ENCODE measurements at regions not wholly inside any gene's neighbourhood (a gene's known extent, or its start where the extent isn't known, plus 50 kb on each side); places are given as distances from the start of the nearest gene placed in this dataset.
"Not testable (repeated sequence)": the region's sequence is repeated elsewhere in the genome, so short reads cannot be mapped to it uniquely, and the experiment has no call there.

DNA sequence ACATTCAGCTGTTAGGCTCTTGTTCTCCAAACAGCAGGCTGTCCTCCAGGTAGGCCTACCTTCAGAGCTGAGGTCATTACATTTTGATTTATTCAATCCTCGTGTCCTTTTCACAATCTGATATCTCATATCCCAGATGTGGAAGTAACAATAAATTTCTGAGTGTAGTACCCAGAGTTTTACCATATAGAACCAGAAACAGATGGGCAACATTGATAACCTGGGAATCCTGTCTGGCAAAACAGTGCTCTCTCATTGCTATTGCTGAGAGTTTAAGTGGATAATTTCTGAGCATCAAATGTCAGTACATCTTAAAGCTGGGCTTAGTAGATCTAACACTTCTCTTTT, 1007.8 kb downstream of the REEP3 start:
- no peak for DNase-seq

DNA sequence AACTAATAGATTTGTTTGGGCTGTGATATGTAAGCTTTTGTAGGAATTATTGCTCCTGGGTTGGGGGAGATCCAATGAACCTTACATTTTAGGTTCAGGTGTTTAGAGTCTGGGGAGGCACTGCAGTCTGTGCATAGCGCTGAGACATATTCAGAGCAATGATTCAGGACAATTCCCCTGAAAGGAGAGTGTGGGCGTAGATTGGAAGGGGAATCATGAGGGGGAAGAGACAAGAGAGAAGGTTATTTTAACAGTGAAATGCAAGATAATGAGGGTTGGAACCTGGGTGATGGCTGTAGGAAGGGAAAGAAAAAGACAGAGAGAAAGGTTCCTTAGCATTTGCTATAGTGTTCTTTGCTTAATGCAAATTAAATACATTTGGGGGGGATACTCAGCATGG, 1013.4 kb downstream of the REEP3 start:
- DNase-seq: no peak

DNA sequence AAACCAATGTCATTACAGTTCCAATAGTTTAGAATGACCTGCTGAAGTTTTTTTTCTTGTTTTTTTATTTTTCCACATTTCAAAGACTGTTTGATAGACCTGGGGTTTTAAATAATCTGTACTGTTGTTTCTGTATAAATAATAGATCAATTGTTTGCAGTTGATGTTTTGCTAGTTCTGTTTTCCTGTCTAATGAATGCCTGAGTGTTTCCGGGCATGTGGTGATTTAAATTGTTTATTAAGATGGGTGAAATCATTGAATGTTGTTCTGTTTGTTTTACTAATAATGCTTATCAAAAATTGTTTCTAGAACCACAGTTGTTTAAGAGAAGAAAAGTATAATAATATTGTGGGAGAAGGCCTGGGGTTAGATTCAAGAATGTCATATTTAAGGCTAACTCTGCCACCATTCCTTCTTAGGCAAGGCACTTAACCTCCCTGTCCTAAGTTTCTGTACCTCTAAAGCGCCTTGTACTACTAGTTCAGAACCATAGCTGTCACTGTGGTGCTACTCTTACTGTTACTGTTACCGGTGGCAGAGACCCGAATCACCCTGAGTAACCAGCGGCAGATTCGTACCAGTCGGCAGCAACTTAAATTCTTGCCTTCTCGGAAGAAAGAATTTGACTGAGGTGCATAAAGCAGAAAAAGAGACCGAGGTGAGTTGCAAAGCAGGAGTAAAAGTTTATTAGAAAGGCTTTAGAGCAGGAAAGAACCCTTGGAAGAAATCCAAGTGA, 1014.1 kb downstream of the REEP3 start:
- DNase-seq: no peak

DNA sequence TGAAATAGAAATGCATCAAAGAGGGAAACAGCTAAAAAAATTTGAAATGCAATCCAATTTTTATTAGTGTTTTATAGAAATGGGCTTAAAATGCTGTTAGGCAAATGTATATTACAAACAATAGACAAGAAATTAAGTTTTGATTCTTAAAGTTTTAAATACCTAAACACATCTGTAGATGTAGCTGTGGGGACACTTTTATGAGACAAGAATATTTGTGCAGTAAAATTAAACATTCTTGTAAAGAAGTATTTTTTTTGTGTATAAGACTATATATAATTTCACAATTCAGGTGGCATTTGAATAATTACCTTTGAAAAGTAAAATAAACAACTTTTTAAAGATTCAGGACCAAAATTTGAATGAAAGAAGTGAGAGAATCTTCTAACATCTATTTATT, 1015.9 kb downstream of the REEP3 start:
- DNase-seq: no peak

DNA sequence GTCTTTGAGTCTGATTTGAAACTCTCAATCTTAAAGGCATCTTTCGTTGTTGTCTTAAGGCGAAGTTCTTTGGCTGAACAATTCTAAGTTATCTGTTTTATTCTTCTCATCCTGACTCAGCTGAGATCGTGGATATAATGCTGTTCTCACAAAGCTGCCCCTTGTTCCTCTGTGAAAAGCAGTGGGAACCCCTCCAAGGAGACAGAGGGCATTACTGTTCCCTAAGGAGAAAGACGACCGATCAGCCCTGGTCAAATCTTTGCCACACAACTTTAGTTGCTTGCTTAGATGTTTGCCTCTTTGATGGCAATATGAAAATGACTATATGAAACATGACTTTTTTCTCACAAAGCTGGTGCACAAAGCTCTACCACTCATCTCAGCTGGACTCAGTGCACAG, 1016.7 kb downstream of the REEP3 start:
- DNase-seq: no peak

DNA sequence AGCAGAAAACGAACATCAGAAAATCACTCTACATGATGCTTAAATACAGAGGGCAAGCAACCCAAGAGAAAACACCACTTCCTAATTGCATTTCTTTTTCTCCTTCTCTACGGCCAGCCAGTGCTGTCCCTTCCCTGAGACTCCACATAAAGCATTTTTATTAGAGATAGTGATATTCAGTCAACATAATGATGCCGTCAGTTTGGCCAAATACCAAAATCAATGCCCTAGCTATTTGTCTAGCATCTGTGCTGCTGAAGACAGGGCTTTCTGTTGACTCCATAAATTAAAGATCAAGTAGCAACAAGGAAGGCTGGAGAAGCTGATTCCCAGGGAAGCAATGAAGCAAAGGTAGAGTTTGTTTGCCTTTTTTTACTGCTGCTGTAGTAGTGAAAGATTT, 1024.9 kb downstream of the REEP3 start:
- no peak for DNase-seq

DNA sequence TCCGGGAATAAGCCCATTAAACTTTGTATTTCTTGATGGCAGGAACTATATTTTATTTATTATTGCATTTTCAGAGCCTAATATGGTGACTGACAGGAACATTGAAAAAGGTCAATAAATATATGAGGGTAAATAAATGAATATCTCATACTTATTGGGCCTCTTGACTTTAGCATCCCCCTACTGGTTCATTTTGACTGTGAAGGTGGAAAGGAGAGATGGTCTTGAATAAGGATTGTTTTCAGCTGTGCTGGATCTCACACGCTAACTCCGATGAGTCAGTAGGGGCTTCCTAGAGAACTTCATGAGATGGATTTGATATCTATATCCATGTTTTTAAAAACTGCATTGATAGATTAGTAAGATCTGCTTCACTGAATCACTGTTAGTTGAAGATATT, 1026.0 kb downstream of the REEP3 start:
- no peak for DNase-seq

DNA sequence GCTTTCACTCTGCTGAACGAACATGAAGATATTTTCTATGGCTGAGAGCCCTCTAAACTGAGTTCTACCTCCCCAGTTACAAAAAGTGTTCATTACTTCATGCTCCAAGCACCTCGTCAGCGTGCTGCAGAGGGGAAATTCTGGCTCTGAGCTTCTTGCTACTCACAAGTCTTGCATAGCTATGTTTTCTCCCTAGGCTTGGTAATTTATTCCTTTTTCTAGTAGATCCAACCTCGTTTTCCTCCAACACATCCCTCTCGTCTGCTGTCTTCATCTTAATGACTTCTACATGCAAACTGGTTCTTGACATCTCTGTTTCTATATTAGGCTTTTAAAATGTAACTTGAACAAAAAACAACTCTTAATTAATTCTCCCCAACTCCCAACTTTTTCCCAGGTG, 1034.5 kb downstream of the REEP3 start:
- DNase-seq: no peak

DNA sequence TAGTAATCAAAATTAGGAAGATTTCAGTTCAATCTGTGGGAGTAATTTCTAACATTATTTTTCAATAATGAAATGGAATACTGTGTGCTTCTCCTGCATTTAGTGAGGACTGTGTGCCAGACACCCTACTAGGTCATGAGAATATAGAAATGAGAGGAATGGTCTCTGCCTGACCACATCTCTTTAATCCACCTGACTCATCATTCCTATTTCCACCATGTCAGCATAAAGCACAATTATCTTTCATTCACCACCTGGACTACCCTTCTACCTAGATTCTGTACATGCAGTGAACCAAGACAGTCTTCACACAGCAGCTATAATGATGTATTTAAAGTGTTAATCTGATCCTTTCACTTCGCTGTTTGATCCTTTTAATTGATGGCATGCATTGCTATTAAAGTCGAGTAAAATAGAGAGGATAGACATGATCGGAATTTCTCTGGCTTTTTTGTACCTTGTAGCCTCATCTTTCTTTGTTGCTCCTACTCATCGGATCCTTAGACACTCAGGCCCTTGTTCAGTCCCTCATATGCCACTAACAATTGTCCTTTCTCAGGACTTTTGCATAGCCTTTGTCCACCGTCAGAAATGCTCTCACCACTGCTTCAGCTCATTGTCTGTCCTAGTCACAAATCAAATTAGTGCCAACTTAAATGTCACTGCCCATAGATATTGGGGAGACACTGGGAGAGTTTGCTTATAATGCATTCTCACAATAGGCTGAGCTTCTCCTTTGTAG, 1037.1 kb downstream of the REEP3 start:
- DNase-seq: no peak

DNA sequence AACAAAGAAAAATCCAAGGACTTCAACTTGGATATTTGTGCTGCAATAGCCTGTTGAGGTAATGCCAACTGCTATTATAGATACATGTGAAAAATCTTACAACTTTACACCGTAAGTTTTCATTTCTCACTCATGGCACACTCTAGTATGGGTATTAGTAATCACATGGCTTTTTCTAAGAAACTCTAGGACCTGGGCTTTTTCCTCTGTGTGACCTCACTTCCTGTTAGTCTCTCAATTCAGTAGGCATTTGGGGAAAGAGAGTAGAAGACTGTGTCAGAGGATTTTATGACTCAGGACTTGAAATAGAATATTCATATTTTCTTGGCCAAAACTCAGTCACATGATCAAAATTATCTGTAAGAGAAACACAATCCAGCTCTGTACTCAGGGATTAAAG, 1049.9 kb downstream of the REEP3 start:
- no peak for DNase-seq

DNA sequence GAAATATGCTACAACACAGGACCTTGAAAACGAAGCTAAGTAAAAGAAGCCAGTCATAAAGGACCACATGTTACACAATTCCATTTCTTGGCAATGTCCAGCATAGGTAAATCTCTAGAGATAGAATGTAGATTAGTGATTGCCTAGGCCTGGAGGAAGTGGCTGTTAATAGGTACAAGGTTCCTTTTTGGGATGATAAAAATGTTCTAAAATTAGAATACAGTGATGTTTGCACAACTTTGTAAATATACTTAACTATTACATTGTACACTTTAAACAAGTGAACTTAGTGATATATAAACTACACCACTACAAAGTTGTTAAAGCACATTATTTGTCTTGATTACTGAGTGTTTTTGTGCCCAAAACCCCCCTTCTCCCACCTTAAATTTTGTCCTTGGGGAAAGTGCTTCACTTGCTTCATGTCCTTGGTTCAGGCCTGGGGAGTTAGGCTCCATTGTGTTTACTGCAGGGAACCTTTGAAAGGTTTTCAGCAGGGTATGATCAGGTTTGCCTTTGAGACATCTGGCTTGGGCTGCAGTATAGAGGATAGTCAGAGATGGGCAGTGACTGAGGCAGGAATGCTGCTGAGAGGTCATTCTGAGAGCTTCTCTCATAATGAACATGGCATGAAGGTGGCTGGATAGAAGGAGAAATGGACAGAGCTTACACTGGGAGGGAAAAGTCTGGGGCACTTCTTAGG, 1052.6 kb downstream of the REEP3 start:
- DNase-seq: no peak

DNA sequence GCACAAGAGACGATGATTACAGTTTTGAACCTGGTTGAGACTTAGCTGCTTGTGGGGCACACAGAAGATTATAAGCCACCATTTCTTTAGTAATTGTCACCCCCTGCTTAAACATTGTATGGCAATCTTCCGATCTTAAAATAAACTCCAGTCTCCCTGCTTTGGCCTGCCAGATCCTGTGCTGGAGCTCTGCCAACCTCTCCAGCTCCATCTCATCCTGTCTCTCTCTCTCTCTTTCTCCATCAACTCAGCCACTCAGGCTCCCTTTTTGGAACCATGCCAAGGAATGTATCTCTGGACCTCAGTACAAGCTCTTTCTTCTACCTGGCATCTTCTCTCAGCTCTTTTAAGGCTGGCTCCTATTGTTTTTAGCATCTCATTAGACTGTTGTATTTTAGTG, 1053.2 kb downstream of the REEP3 start:
- DNase-seq: peak; percentile 44

DNA sequence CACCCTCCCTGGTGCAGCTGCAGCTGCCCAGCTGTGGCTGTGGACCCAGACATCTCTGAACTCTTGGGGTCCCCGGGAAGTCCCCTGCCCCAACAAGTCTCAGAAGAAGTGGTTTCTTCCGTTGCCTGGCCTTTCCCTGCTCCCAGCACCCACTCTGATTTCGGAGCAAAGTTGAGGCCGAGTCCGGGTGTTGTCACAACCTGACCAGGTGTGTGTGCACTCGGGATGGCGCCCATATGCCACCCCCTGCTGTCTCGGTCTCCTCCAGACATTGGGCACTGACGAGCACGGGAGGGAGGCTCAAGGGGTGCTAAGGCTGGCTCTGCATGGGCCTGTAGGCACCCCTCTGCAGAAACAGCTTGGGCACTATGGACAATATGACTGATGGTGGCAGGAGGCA, 1055.3 kb downstream of the REEP3 start:
- DNase-seq: no peak

DNA sequence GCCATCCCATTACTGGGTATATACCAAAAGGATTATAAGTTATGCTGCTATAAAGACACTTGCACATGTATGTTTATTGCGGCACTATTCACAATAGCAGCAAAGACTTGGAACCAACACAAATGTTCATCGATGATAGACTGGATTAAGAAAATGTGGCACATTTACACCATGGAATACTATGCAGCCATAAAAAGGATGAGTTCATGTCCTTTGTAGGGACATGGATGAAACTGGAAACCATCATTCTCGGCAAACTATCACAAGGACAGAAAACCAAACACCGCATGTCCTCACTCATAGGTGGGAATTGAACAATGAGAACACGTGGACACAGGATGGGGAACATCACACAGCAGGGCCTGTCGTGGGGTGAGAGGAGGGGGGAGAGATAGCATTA, 1057.6 kb downstream of the REEP3 start:
- not testable (repeated sequence) for DNase-seq

DNA sequence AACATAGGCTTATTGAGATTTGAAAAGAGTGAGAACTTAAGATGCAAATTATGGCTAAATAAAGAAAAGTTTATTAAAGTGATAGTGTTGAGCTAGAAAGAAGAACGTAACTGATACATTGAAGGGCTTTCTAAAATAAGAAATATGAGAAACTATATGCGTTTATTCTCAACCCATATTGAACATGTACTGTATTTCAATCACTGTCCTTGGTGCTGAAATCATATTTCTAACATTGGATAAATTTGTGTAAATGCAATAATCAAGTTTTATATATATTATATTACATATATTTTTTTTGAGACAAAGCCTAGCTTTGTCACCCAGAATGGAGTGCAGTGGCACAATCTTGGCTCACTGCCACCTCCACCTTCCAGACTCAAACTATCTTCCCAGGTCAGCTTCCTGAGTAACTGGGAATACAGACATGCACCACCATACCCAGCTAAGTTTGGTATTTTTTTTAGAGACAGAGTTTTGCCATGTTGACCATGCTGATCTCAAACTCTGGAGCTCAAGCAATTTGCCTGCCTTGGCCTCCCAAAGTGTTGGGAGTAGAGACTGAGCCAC, 1065.8 kb downstream of the REEP3 start:
- no peak for DNase-seq

DNA sequence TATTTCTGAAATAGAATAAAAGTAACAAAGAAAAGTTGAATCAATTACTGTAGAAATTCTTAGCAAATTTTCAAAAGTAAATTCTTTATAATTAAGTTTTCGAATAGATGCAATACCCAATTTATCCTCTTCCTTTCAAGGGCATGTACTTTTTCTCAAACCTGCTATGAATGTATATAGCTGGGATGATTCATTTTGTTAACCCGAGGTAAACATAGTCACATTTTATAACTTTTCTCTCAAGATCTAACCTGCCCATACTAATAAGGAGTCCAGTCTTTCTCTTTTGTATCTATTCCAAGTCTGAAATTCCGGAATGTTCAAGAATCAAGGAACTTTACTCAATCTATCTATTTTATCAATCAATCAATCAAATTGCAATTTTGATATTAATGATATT, 1072.9 kb downstream of the REEP3 start:
- no peak for DNase-seq

DNA sequence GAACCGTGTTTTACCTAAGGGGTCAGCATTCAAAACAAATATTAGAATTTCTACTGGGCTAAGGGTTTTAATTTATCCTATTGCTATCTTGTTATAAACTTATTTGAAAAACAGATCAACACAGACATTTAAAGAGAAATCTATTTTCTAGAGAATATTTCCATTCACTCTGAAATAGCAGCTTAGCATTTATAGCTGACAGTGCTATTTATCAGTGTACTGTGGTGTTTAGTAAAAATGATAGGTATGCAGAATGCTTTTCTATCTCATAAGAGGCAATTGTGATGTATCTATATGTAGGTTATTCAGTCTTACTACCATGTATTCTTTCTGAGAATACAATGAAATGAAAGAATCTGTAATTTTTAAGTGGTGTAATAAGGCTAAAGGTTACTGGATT, 1077.4 kb downstream of the REEP3 start:
- no peak for DNase-seq

DNA sequence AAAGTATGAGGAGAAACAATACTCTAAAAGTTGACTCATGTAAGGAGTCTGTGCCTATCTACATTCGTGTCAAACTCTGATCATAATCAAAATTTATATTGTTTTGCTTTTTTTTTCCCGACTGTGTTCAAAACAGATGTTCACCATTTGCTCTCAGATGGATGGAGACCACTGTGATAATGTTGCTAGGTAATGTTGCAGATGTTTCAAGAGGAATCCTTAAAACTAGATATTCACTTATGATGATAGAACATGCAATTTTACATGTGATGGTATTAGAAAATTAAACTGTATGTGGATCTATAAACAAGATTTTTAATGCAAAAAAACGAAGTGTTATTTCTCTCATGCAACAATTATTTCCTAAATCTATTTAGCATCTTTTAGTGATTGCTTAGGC, 1080.1 kb downstream of the REEP3 start:
- no peak for DNase-seq

DNA sequence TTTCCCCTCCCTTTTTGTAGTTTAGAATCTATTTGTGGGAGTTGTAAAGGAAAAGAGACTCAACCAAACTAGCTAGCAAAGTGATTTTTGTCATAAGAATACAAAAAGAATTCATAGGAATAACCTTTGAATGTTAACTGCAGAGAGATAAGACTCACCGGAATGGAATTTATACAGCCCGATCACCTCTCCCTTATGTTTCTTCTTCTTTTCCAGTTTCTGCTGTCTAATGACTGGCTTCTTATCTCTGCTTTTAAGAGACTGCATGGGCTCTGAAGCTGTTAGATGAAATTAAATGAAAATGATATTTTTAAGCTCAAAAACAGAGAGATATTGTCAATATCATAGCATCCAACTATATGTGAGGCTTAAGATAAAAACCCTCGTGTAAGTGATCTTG, 1095.9 kb downstream of the REEP3 start:
- DNase-seq: no peak

DNA sequence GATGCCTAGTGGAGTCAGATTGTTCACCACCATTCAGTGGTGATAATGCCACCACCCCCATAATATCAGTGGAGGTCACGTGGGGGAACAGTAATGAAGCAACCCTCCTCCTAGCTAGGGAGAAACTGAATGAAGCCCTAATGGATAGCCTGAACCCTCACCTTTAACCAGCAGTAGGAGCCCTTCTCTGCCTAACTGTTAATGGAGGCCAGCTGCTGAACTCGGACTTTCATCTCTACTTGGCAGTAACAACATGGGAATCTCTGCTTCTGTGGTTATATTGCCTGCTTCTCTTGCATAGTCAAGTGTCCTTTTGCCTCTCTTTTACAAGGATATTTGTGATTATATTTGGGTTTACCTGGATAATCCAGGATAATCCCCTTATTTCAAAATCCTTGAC, 1097.9 kb downstream of the REEP3 start:
- DNase-seq: no peak

DNA sequence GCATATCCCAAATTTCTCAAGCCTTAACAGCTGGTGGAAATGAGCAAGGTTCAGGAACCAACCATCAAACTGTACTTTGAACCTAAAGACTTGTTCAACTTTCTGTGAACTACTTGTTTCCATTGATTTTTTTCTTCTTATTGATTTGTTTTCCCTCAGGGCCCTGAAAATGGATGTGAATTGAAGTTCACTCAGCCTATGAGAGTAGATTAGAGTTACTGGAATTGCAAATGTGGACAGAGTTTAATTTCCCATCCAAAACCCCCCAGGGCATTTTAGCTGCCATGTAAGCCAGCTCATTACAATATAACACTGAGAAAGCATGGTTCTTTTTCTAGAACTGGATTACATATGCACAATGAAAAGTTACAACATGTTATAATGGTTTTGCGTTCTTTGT, 1105.7 kb downstream of the REEP3 start:
- DNase-seq: no peak

DNA sequence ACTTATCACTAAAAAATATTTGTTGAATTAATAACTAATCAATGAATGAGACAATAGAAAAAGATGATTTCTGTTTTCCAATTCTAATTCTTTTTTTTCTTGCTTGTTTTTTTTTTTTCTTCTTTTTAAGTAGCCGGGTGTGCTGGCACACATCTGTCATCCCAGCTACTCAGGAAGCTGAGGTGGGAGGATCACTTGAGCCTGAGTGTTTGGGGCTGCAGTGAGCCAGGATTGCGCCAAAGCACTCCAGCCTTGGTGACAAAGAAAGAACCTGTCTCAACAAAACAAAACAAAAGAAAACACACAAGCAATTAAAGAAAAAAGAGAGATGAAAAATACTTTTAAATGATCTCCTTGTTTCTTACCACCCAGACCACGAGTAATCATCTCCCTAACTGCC, 1109.3 kb downstream of the REEP3 start:
- no peak for DNase-seq

DNA sequence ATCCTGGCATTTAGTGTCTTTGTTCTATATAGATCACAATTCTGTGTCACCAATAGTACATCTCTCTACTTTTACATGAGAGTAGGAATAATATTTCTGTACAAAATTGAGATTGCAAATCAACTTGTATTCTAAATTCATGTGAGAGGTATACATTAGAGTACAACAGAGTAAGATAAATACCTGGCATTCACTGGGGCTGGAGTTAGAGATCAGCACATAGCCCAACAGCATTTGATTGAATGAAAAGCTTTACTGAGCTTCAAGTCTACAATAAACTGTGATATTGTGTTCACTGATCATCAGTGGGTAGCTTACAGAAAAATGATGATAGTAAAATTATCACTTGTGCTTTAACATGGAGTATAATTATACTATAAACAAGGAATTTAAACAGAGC, 1114.7 kb downstream of the REEP3 start:
- no peak for DNase-seq

DNA sequence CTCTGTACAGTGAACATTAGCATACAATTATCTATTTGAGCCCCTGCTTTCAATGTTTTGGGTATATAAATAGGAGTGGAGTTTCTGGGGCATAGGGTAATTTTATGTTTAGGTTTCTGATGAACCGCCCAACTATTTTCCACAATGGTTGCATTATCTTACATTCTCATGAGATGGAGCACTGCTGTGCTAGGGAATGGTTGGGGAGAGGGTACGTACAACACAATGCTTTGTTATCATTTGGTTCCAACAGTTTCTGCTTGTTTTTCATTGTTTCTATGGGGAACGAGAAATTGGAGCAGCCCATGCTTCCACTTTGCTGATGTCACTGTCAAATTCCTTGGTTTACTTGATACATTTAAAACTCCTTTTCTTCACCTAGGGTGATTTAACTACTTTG, 1115.3 kb downstream of the REEP3 start:
- DNase-seq: no peak
